Prostate gland (tissue), 2 donors: ENCODE measurements at regions not wholly inside any gene's neighbourhood (a gene's known extent, or its start where the extent isn't known, plus 50 kb on each side); places are given as distances from the start of the nearest gene placed in this dataset.

Source experiments
- CTCF ChIP-seq, 4 experiments: fragments of 200-600 bp in 2 of 4; fragments of 450-650 bp in 2 of 4; sonication (generic) in 2 of 4; IDR thresholded peaks; 1 replicate in 3 of 4; 2 replicates in 1 of 4; pipeline ENCODE4 v1.5.1; 2016 to 2019; ENCODE audit warnings: antibody characterized with exemption in 4 of 4, mild to moderate bottlenecking in 2 of 4, moderate library complexity in 2 of 4
- POLR2A ChIP-seq: fragments of 450-650 bp; IDR thresholded peaks from one replicate; pipeline ENCODE4 v1.6.1; 2016; ENCODE audit warnings: antibody characterized with exemption, mild to moderate bottlenecking

GRCh38 chr20:57049296-57049695, 217.1 kb downstream of the BMP7 start:
- TF ChIP-seq POLR2A (no peak), CTCF (IDR thresholded peaks at IDR 0.05) (no peak)
